ENCODE measurements at regions not wholly inside any gene's neighbourhood (a gene's known extent, or its start where the extent isn't known, plus 50 kb on each side); places are given as distances from the start of the nearest gene placed in this dataset.
"Not testable (repeated sequence)": the region's sequence is repeated elsewhere in the genome, so short reads cannot be mapped to it uniquely, and the experiment has no call there.

GRCh38 chr10:91745090-91745831 lies 53.0 kb upstream of the TNKS2 start:
- DNase-seq, result no peak

- DNase-seq, result no peak
These were observed 54.8 kb upstream of the TNKS2 start for GRCh38 chr10:91743465-91743864.

- no peak for DNase-seq
These were observed 56.0 kb upstream of the TNKS2 start for GRCh38 chr10:91742229-91742628.

- DNase-seq, result no peak
These were observed 56.9 kb upstream of the TNKS2 start for GRCh38 chr10:91741356-91741755.

- no peak for DNase-seq
These were observed 57.8 kb upstream of the TNKS2 start for GRCh38 chr10:91740353-91740924.

GRCh38 chr10:91732265-91732664 lies 66.0 kb upstream of the TNKS2 start:
- DNase-seq, result not testable (repeated sequence)

- DNase-seq, result not testable (repeated sequence)
These were observed 68.9 kb upstream of the TNKS2 start for GRCh38 chr10:91729339-91729738.

- no peak for DNase-seq
These were observed 71.9 kb upstream of the TNKS2 start for GRCh38 chr10:91726355-91726754.

GRCh38 chr10:91724933-91725332 lies 73.3 kb upstream of the TNKS2 start:
- DNase-seq, result no peak

GRCh38 chr10:91713461-91714072 lies 80.7 kb upstream of the PPP1R3C start:
- no peak for DNase-seq

- DNase-seq, result no peak
These were observed 79.2 kb upstream of the PPP1R3C start for GRCh38 chr10:91711885-91712680.

GRCh38 chr10:91709394-91709798 lies 76.5 kb upstream of the PPP1R3C start:
- DNase-seq, result no peak

- no peak for DNase-seq
These were observed 75.4 kb upstream of the PPP1R3C start for GRCh38 chr10:91708174-91708861.

GRCh38 chr10:91707236-91707635 lies 74.4 kb upstream of the PPP1R3C start:
- DNase-seq, result no peak

- no peak for DNase-seq
These were observed 73.2 kb upstream of the PPP1R3C start for GRCh38 chr10:91705948-91706670.

GRCh38 chr10:91702620-91703019 lies 69.7 kb upstream of the PPP1R3C start:
- DNase-seq, result no peak

- no peak for DNase-seq
These were observed 68.0 kb upstream of the PPP1R3C start for GRCh38 chr10:91700788-91701444.

GRCh38 chr10:91700273-91700672 lies 67.4 kb upstream of the PPP1R3C start:
- DNase-seq, result no peak

- DNase-seq, result no peak
These were observed 65.4 kb upstream of the PPP1R3C start for GRCh38 chr10:91698258-91698657.

GRCh38 chr10:91694170-91694794 lies 61.4 kb upstream of the PPP1R3C start:
- DNase-seq, result peak; percentile 21

- no peak for DNase-seq
These were observed 59.1 kb upstream of the PPP1R3C start for GRCh38 chr10:91691981-91692380.
